ENCODE measurements at regions not wholly inside any gene's neighbourhood (a gene's known extent, or its start where the extent isn't known, plus 50 kb on each side); places are given as distances from the start of the nearest gene placed in this dataset.

- DNase-seq (ENCODE audit: unreplicated experiment) = no peak
- no peaks in the 10 kb centered on the region for H3K27me3 Mint-ChIP-seq (ENCODE audit: insufficient read depth, unreplicated experiment)
- ChIA-PET CTCF (interaction anchor here (0.6 to 0.8 kb wide), 2 partner anchors 9 to 20 kb away, joined by 3 read pairs; no protein-coding TSS in a partner anchor), POLR2A (no interaction called here)
- TF ChIP-seq CTCF (IDR thresholded peaks at IDR 0.05; ENCODE audit: unreplicated experiment) = no peak
- no peaks in the 10 kb centered on the region for H3K4me1 Mint-ChIP-seq (ENCODE audit: insufficient read depth, unreplicated experiment)
- H3K27ac Mint-ChIP-seq (ENCODE audit: low read depth, unreplicated experiment) = no peak overlapping the region
- H3K9me3 Mint-ChIP-seq (ENCODE audit: unreplicated experiment) = peaks cover 27% of the 10 kb centered on the region
- H3K36me3 Mint-ChIP-seq (ENCODE audit: insufficient read depth, unreplicated experiment) = no peaks in the 10 kb centered on the region
- H3K4me3 Mint-ChIP-seq (ENCODE audit: unreplicated experiment) = no peak overlapping the region
- BruUV-seq (replicated peaks) = no TSS peak
- intact Hi-C loops (cut with micrococcal nuclease) = no loop called here
These were observed 293.1 kb upstream of the BRINP1 start for GRCh38 chr9:119662329-119662728.

GRCh38 chr9:119652931-119653330 lies 283.7 kb upstream of the BRINP1 start:
- TF ChIP-seq CTCF (IDR thresholded peaks at IDR 0.05; ENCODE audit: unreplicated experiment) = no peak
- ChIA-PET POLR2A (no interaction called here), CTCF (no interaction called here)
- DNase-seq (ENCODE audit: unreplicated experiment) = no peak
- Mint-ChIP-seq H3K4me3 (ENCODE audit: unreplicated experiment) (no peak overlapping the region), H3K9me3 (ENCODE audit: unreplicated experiment) (peaks cover 8% of the 10 kb centered on the region), H3K27ac (ENCODE audit: low read depth, unreplicated experiment) (no peak overlapping the region), H3K4me1 (ENCODE audit: insufficient read depth, unreplicated experiment) (no peaks in the 10 kb centered on the region), H3K36me3 (ENCODE audit: insufficient read depth, unreplicated experiment) (no peaks in the 10 kb centered on the region), H3K27me3 (ENCODE audit: insufficient read depth, unreplicated experiment) (no peaks in the 10 kb centered on the region)
- intact Hi-C loops (cut with micrococcal nuclease) = no loop called here
- no TSS peak for BruUV-seq (replicated peaks)

- intact Hi-C loops (cut with micrococcal nuclease) = no loop called here
- peaks cover 16% of the 10 kb centered on the region for H3K9me3 Mint-ChIP-seq (ENCODE audit: unreplicated experiment)
- no peaks in the 10 kb centered on the region for H3K36me3 Mint-ChIP-seq (ENCODE audit: insufficient read depth, unreplicated experiment)
- no peaks in the 10 kb centered on the region for H3K4me1 Mint-ChIP-seq (ENCODE audit: insufficient read depth, unreplicated experiment)
- no TSS peak for BruUV-seq (replicated peaks)
- POLR2A ChIA-PET = no interaction called here
- H3K4me3 Mint-ChIP-seq (ENCODE audit: unreplicated experiment) = no peak overlapping the region
- TF ChIP-seq CTCF (IDR thresholded peaks at IDR 0.05; ENCODE audit: unreplicated experiment) = no peak
- no peak for DNase-seq (ENCODE audit: unreplicated experiment)
- no peak overlapping the region for H3K27ac Mint-ChIP-seq (ENCODE audit: low read depth, unreplicated experiment)
- CTCF ChIA-PET = interaction anchor here (0.7 kb wide), 1 partner anchor 313 kb away, joined by 3 read pairs; no protein-coding TSS in a partner anchor
- no peaks in the 10 kb centered on the region for H3K27me3 Mint-ChIP-seq (ENCODE audit: insufficient read depth, unreplicated experiment)
These were observed 280.0 kb upstream of the BRINP1 start for GRCh38 chr9:119649205-119649604.

- Mint-ChIP-seq H3K4me1 (ENCODE audit: insufficient read depth, unreplicated experiment) (no peaks in the 10 kb centered on the region), H3K27ac (ENCODE audit: low read depth, unreplicated experiment) (no peak overlapping the region), H3K27me3 (ENCODE audit: insufficient read depth, unreplicated experiment) (no peaks in the 10 kb centered on the region), H3K4me3 (ENCODE audit: unreplicated experiment) (no peak overlapping the region), H3K9me3 (ENCODE audit: unreplicated experiment) (peaks cover 47% of the 10 kb centered on the region), H3K36me3 (ENCODE audit: insufficient read depth, unreplicated experiment) (no peaks in the 10 kb centered on the region)
- ChIA-PET POLR2A (no interaction called here), CTCF (interaction anchor here (0.7 kb wide), 1 partner anchor 16 kb away, joined by 3 read pairs; no protein-coding TSS in a partner anchor)
- intact Hi-C loops (cut with micrococcal nuclease) = no loop called here
- peak; percentile 20 for DNase-seq (ENCODE audit: unreplicated experiment)
- no peak for TF ChIP-seq CTCF (IDR thresholded peaks at IDR 0.05; ENCODE audit: unreplicated experiment)
- no TSS peak for BruUV-seq (replicated peaks)
These were observed 270.2 kb upstream of the BRINP1 start for GRCh38 chr9:119639287-119639955.

Data from MCF 10A (cell line).